Common myeloid progenitor, CD34-positive (primary cell): ENCODE measurements at regions not wholly inside any gene's neighbourhood (a gene's known extent, or its start where the extent isn't known, plus 50 kb on each side); places are given as distances from the start of the nearest gene placed in this dataset.

ENCODE experiments used
- CTCF ChIA-PET: fragments of 350-600 bp; sonication (Branson Sonifier 250); formaldehyde crosslinking; loops from one replicate; lab custom pipeline; 2021; ENCODE audit warnings: antibody characterized with exemption; lab: Charles Lee
- POLR2A ChIA-PET: fragments of 350-600 bp; sonication (Branson Sonifier 250); formaldehyde crosslinking; loops from one replicate; lab custom pipeline; 2021; ENCODE audit warnings: antibody characterized with exemption; lab: Charles Lee
- DNase-seq, 3 donors: peaks; one replicate each; pipeline versions ENCODE4 v3.0.0 to v3.0.0-alpha.2; 2013
- H3K27ac ChIP-seq, 2 experiments: 1 replicate in 1 of 2; 2 replicates in 1 of 2; pipeline ENCODE4 v1.7.0; 2013; ENCODE audit warnings: inconsistent platforms in 2 of 2, low read length in 2 of 2, mild to moderate bottlenecking in 2 of 2, low read depth in 1 of 2, moderate library complexity in 1 of 2; ENCODE audit not compliant: severe bottlenecking in 2 of 2, insufficient read depth in 1 of 2, poor library complexity in 1 of 2
- H3K27me3 ChIP-seq, 5 experiments: replicated peaks in 2 of 5; 1 replicate in 3 of 5; 2 replicates in 2 of 5; pipeline versions ENCODE4 v1.6.1 to v1.7.0; 2013; ENCODE audit warnings: low read length in 4 of 5, mild to moderate bottlenecking in 2 of 5, moderate library complexity in 2 of 5, inconsistent platforms in 1 of 5; ENCODE audit not compliant: insufficient read depth in 5 of 5, control insufficient read depth in 4 of 5
- H3K36me3 ChIP-seq, 4 experiments: 1 replicate in 2 of 4; 2 replicates in 2 of 4; pipeline versions ENCODE4 v1.6.1 to v1.7.0; 2013; ENCODE audit warnings: low read length in 3 of 4, control low read depth in 1 of 4, mild to moderate bottlenecking in 1 of 4; ENCODE audit not compliant: control insufficient read depth in 4 of 4, insufficient read depth in 4 of 4
- H3K4me1 ChIP-seq, 4 experiments: 1 replicate in 3 of 4; 2 replicates in 1 of 4; pipeline versions ENCODE4 v1.6.1 to v1.7.1; 2013; ENCODE audit warnings: low read length in 3 of 4, mild to moderate bottlenecking in 3 of 4, control low read depth in 1 of 4, inconsistent platforms in 1 of 4, moderate library complexity in 1 of 4; ENCODE audit not compliant: control insufficient read depth in 4 of 4, insufficient read depth in 4 of 4; ENCODE audit errors: control extremely low read depth in 1 of 4
- H3K4me3 ChIP-seq, 7 experiments: 1 replicate in 4 of 7; 2 replicates in 3 of 7; pipeline versions ENCODE4 v1.5.1 to v1.7.0; 2013; ENCODE audit warnings: mild to moderate bottlenecking in 7 of 7, low read length in 6 of 7, moderate library complexity in 6 of 7, inconsistent platforms in 2 of 7, low read depth in 2 of 7, control low read depth in 1 of 7; ENCODE audit not compliant: insufficient read depth in 4 of 7, control insufficient read depth in 1 of 7; ENCODE audit errors: extremely low read depth in 1 of 7
- H3K9me3 ChIP-seq, 5 experiments: 1 replicate in 4 of 5; 2 replicates in 1 of 5; pipeline versions ENCODE4 v1.6.1 to v1.7.1; 2013; ENCODE audit warnings: low read length in 4 of 5, mild to moderate bottlenecking in 2 of 5, inconsistent platforms in 1 of 5, low read depth in 1 of 5, moderate library complexity in 1 of 5; ENCODE audit not compliant: control insufficient read depth in 4 of 5, insufficient read depth in 2 of 5; ENCODE audit errors: control extremely low read depth in 1 of 5
- whole genome bisulfite sequencing: methylation state at CpG from one replicate; pipeline ENCODE4 v1.1.5; 2013; ENCODE audit not compliant: insufficient coverage; 5-methylcytosine and 5-hydroxymethylcytosine counted together

DNA sequence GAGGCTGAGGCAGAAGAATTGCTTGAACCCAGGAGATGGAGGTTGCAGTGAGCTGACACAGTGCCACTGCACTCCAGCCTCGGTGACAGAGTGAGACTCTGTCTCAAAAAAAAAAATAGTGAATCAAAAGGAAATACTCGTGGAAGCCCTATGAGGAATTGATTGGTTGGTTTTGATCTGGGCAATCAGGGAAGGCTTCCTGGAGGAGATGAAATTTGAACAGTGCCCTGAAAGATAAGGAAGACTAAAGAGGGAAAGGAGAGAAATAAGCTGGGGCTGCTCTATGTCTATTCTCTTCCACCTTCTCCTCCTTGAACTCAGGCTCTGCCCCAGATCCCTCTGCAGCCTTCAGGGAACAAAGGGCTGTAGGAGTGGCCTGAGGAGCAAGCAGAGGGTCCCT is 54.1 kb downstream of the IRF2BPL start:
- WGBS: 67% methylated on average over 1 of the region's 2 CpGs

DNA sequence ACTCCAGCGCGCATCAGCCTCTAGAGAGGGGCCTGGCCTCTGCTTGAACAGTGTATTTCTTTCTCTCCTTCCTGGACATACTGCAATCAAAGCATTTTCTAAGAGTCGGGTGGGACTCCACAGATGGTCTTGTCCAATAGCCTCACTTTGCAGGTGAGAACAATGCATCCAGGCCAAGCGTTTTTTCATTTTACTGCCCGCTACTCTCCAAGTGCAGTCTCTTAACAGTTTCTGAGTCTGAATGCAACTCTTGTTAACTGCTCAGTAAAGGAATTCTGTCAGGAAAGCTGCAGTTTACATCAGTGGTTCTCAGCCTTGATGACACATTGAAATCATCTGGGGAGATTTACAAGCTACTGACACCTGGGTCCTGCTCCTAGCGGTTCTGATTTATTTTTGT is 57.0 kb downstream of the IRF2BPL start:
- WGBS: 87% methylated on average over 6 of the region's 6 CpGs
- H3K27me3 ChIP-seq: no peaks in the 10 kb centered on the region
- peaks cover 0 to 21% (median 8%) of the 10 kb centered on the region in 4 experiments for H3K4me1 ChIP-seq
- POLR2A ChIA-PET: interaction anchor here (0.8 kb wide), 1 partner anchor 63 kb away, joined by 3 read pairs; no protein-coding TSS in a partner anchor
- CTCF ChIA-PET: interaction anchor here (0.9 to 1.5 kb wide), 3 partner anchors 9 to 96 kb away, joined by 3 to 7 read pairs (median 3); no protein-coding TSS in a partner anchor
- no peak overlapping the region for H3K27ac ChIP-seq
- H3K9me3 ChIP-seq: no peaks in the 10 kb centered on the region
- no peak for DNase-seq
- H3K4me3 ChIP-seq: no peak overlapping the region
- no peaks in the 10 kb centered on the region for H3K36me3 ChIP-seq

More for the DNA sequence above, 54.1 kb downstream of the IRF2BPL start:
- Histone ChIP-seq H3K36me3 (no peaks in the 10 kb centered on the region), H3K4me3 (no peak overlapping the region), H3K27ac (no peak overlapping the region), H3K4me1 (peaks cover 4 to 42% (median 27%) of the 10 kb centered on the region in 4 experiments), H3K9me3 (no peaks in the 10 kb centered on the region), H3K27me3 (no peaks in the 10 kb centered on the region)
- no peak for DNase-seq
- POLR2A ChIA-PET: interaction anchor here (1.2 kb wide), 1 partner anchor 12 kb away, joined by 3 read pairs; no protein-coding TSS in a partner anchor
- CTCF ChIA-PET: interaction anchor here (0.6 to 3.2 kb wide), 4 partner anchors 8 to 54 kb away, joined by 3 to 13 read pairs (median 4); no protein-coding TSS in a partner anchor

DNA sequence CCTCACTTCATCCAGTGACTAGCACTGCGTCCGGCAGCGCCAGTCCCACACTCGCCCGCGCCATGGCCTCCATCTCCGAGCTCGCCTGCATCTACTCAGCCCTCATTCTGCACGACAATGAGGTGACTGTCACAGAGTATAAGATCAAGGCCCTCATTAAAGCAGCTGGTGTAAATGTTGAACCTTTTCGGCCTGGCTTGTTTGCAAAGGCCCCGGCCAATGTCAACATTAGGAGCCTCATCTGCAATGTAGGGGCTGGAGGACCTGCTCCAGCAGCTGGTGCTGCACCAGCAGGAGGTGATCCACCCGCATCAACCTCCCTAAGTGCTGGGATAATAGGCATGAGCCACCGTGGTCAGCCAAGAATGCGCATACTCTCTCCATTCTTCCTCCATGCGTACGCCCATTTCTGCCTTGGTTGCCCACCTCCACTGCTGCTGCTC is 59.9 kb downstream of the IRF2BPL start:
- no peak overlapping the region for H3K27ac ChIP-seq
- no peak for DNase-seq
- WGBS: 100% methylated on average over 13 of the region's 16 CpGs
- POLR2A ChIA-PET: no interaction called here
- H3K9me3 ChIP-seq: no peaks in the 10 kb centered on the region
- H3K27me3 ChIP-seq: no peaks in the 10 kb centered on the region
- H3K4me1 ChIP-seq: peaks cover 0 to 13% (median 0%) of the 10 kb centered on the region in 4 experiments
- CTCF ChIA-PET: interaction anchor here (0.5 to 3.7 kb wide), 8 partner anchors 16 to 104 kb away, joined by 3 to 16 read pairs (median 3); no protein-coding TSS in a partner anchor
- H3K36me3 ChIP-seq: no peaks in the 10 kb centered on the region
- H3K4me3 ChIP-seq: no peak overlapping the region

DNA sequence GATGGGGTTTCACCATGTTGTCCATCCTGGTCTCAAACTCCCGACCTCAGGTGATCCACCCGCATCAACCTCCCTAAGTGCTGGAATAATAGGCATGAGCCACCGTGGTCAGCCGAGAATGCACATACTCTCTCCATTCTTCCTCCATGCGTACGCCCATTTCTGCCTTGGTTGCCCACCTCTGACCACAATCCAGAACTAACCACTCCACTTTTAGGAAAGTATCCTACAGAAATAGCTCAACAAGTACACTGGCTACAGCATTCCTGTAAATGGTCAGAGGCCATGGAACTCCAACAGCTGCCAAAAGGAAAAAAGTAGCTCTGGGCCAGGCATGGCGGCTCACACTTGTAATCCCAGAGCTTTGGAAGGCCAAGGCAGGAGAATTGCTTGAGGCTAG is 60.7 kb downstream of the IRF2BPL start:
- Histone ChIP-seq H3K36me3 (no peaks in the 10 kb centered on the region), H3K27ac (no peak overlapping the region), H3K27me3 (no peaks in the 10 kb centered on the region), H3K4me3 (no peak overlapping the region), H3K4me1 (peaks cover 0 to 13% (median 2%) of the 10 kb centered on the region in 4 experiments), H3K9me3 (no peaks in the 10 kb centered on the region)
- DNase-seq: no peak
- WGBS: 93% methylated on average over 3 of the region's 7 CpGs
- CTCF ChIA-PET: interaction anchor here (0.9 to 3.7 kb wide), 5 partner anchors 8 to 26 kb away, joined by 3 to 16 read pairs (median 5); no protein-coding TSS in a partner anchor
- POLR2A ChIA-PET: no interaction called here

DNA sequence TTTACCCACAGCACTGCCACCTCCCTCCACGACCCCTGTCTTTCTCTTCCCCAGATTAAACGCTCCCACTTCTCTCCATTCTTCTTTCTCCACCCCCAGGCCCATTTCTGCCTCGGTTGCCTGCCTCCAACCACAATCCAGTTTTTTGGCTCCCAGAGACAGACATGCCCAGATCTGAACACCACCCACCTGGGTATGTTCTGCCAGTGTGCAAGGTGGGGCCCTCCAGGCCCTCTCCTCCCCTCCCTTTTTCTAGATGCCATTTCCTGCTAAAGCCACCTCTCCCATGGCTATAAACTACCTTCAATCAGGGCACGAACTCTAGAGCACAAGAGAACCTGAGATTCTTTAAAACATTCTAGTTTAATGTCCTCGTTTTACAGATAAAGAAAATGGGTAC is 63.3 kb downstream of the IRF2BPL start:
- Histone ChIP-seq H3K4me1 (peaks cover 5 to 36% (median 20%) of the 10 kb centered on the region in 4 experiments), H3K27me3 (no peaks in the 10 kb centered on the region), H3K36me3 (no peaks in the 10 kb centered on the region), H3K9me3 (no peaks in the 10 kb centered on the region), H3K4me3 (no peak overlapping the region), H3K27ac (no peak overlapping the region)
- DNase-seq: no peak
- ChIA-PET CTCF (interaction anchor here (3.1 kb wide), 1 partner anchor 11 kb away, joined by 13 read pairs; no protein-coding TSS in a partner anchor), POLR2A (no interaction called here)
- WGBS: 84% methylated on average over 5 of the region's 5 CpGs

DNA sequence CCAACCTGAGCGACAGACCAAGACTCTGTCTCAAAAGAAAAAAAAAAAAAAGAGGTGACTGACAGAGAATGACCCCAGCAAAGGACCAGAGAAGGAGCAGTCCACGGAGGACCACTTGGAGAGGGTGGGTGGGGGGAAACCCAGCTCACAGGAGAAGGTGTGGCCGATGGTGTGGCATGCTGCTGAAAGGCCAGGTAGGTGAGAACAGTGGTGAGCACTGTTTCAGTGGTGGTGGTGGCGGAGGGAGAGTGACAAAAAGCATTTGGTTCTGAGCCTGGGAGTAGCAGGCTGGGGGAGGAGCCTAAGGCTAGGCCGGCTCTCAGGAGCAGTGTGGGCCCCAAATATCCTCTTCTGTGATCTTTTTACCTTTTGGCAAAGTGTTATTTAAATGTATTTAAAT is 63.8 kb downstream of the IRF2BPL start:
- ChIA-PET CTCF (interaction anchor here (2.3 to 3.6 kb wide), 2 partner anchors 20 to 105 kb away, joined by 8 to 14 read pairs; no protein-coding TSS in a partner anchor), POLR2A (no interaction called here)
- H3K4me3 ChIP-seq: no peak overlapping the region
- H3K4me1 ChIP-seq: peaks cover 5 to 37% (median 20%) of the 10 kb centered on the region in 4 experiments
- WGBS: 94% methylated on average over 4 of the region's 5 CpGs
- H3K9me3 ChIP-seq: no peaks in the 10 kb centered on the region
- H3K27ac ChIP-seq: no peak overlapping the region
- no peak for DNase-seq
- H3K27me3 ChIP-seq: no peaks in the 10 kb centered on the region
- H3K36me3 ChIP-seq: no peaks in the 10 kb centered on the region

DNA sequence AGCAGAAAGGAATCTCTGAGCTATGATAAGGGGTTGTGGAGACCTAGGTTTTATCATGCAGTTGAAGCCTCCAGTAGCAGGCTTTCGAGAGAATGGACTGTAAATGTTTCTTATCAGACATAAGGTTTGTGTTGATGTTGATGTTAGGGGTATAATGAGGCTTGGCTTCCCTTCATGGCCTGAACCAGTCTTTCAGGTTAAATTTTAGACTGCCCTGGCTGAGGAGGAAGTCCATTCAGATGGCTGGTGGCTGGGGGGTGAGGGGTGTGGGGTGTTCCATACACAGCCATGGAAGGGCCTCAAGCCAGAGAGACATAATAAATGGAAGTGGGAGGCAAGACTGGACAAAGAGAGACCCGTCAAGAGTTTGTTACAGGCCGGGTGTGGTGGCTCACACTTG is 65.1 kb downstream of the IRF2BPL start:
- H3K27ac ChIP-seq: no peak overlapping the region
- ChIA-PET POLR2A (no interaction called here), CTCF (interaction anchor here (0.7 to 3.6 kb wide), 12 partner anchors 10 to 107 kb away, joined by 3 to 17 read pairs (median 8); no protein-coding TSS in a partner anchor)
- no peak for DNase-seq
- H3K4me3 ChIP-seq: no peak overlapping the region
- 100% methylated on average over 3 of the region's 3 CpGs for WGBS
- H3K27me3 ChIP-seq: no peaks in the 10 kb centered on the region
- peaks cover 5 to 50% (median 30%) of the 10 kb centered on the region in 4 experiments for H3K4me1 ChIP-seq
- no peaks in the 10 kb centered on the region for H3K9me3 ChIP-seq
- H3K36me3 ChIP-seq: no peaks in the 10 kb centered on the region
